Suprapubic skin (tissue), 4 donors: ENCODE measurements at regions not wholly inside any gene's neighbourhood (a gene's known extent, or its start where the extent isn't known, plus 50 kb on each side); places are given as distances from the start of the nearest gene placed in this dataset.

Source experiments
- EP300 ChIP-seq: sonication (generic); formaldehyde crosslinking; IDR thresholded peaks from one replicate; pipeline ENCODE4 v1.6.1; 2017; ENCODE audit warnings: antibody characterized with exemption
- POLR2A ChIP-seq, 2 donors: fragments of 450-650 bp; IDR thresholded peaks; one replicate each; pipeline ENCODE4 v1.6.1; 2017; ENCODE audit warnings: antibody characterized with exemption in 2 of 2, mild to moderate bottlenecking in 2 of 2, moderate library complexity in 2 of 2
- POLR2AphosphoS5 ChIP-seq, 3 donors: sonication (generic); formaldehyde crosslinking; IDR thresholded peaks; one replicate each; pipeline ENCODE4 v1.6.1; 2017; ENCODE audit warnings: antibody characterized with exemption in 3 of 3
- TF ChIP-seq, protein P1 (sequence below), 2 donors: fragments of 200-600 bp in 1 of 2; fragments of 450-650 bp in 1 of 2; sonication (generic) in 1 of 2; IDR thresholded peaks; one replicate each; pipeline ENCODE4 v1.5.1; 2016 to 2019; ENCODE audit warnings: antibody characterized with exemption in 2 of 2, mild to moderate bottlenecking in 1 of 2, moderate library complexity in 1 of 2

- TF ChIP-seq, protein P1, sequence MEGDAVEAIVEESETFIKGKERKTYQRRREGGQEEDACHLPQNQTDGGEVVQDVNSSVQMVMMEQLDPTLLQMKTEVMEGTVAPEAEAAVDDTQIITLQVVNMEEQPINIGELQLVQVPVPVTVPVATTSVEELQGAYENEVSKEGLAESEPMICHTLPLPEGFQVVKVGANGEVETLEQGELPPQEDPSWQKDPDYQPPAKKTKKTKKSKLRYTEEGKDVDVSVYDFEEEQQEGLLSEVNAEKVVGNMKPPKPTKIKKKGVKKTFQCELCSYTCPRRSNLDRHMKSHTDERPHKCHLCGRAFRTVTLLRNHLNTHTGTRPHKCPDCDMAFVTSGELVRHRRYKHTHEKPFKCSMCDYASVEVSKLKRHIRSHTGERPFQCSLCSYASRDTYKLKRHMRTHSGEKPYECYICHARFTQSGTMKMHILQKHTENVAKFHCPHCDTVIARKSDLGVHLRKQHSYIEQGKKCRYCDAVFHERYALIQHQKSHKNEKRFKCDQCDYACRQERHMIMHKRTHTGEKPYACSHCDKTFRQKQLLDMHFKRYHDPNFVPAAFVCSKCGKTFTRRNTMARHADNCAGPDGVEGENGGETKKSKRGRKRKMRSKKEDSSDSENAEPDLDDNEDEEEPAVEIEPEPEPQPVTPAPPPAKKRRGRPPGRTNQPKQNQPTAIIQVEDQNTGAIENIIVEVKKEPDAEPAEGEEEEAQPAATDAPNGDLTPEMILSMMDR (IDR thresholded peaks at IDR 0.05): no peak
- no peak for TF ChIP-seq POLR2A (IDR thresholded peaks at IDR 0.05)
- TF ChIP-seq POLR2AphosphoS5 (IDR thresholded peaks at IDR 0.05): no peak
- TF ChIP-seq EP300: no peak
Observed at GRCh38 chr22:34319346-34319745, 399.1 kb upstream of the LARGE1 start.
